ENCODE measurements at regions not wholly inside any gene's neighbourhood (a gene's known extent, or its start where the extent isn't known, plus 50 kb on each side); places are given as distances from the start of the nearest gene placed in this dataset.

DNA sequence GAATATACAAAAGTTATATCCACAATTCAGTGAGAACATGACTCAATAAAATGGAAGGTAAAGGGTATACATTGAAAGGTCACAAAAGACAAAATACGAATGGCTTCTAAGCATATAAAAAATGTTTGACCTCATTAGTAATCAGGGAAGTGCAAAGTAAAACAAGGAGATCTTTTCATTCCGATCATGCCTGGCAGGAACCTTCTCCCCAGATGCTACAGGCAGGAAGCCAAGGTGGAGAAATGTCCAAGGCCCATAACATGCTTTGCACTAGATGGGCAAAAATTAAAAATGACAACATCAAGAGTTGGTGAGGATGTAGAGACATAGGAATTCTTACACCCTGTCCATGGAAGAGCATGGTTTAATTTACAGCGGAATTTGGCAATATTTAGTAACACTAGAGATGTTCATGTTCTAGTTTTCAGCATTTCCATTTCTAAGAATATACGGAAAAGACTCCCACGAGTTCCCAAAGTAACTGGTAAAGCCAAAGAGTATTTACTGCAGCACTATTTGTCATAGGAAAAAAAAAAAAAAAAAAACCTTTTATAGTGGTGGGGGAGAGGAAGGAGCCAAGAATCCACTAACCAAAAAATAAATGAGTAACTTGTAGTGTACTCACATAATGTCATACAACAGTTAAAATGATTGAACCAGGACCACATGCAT, 184.5 kb upstream of the KAZN start:
- TF ChIP-seq, protein P1, sequence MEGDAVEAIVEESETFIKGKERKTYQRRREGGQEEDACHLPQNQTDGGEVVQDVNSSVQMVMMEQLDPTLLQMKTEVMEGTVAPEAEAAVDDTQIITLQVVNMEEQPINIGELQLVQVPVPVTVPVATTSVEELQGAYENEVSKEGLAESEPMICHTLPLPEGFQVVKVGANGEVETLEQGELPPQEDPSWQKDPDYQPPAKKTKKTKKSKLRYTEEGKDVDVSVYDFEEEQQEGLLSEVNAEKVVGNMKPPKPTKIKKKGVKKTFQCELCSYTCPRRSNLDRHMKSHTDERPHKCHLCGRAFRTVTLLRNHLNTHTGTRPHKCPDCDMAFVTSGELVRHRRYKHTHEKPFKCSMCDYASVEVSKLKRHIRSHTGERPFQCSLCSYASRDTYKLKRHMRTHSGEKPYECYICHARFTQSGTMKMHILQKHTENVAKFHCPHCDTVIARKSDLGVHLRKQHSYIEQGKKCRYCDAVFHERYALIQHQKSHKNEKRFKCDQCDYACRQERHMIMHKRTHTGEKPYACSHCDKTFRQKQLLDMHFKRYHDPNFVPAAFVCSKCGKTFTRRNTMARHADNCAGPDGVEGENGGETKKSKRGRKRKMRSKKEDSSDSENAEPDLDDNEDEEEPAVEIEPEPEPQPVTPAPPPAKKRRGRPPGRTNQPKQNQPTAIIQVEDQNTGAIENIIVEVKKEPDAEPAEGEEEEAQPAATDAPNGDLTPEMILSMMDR (conservative IDR thresholded peaks at IDR 0.05) = no peak
- TF ChIP-seq ZFX (IDR thresholded peaks at IDR 0.05) = no peak

Measured in C4-2B (cell line).